CD14-positive monocyte (primary cell): ENCODE measurements at regions not wholly inside any gene's neighbourhood (a gene's known extent, or its start where the extent isn't known, plus 50 kb on each side); places are given as distances from the start of the nearest gene placed in this dataset.
"Not testable (repeated sequence)": the region's sequence is repeated elsewhere in the genome, so short reads cannot be mapped to it uniquely, and the experiment has no call there.

Experiments
- DNase-seq, 3 donors: peaks; one replicate each; pipeline ENCODE4 v3.0.0-alpha.2; 2011 to 2022
- H2AFZ ChIP-seq: 2 replicates; pipeline ENCODE4 v1.6.0; 2012; ENCODE audit warnings: mild to moderate bottlenecking, low read depth, low read length, inconsistent platforms; ENCODE audit not compliant: insufficient read depth, poor library complexity, severe bottlenecking
- H3K27ac ChIP-seq, 2 donors: 1 replicate in 1 of 2; 2 replicates in 1 of 2; pipeline ENCODE4 v1.5.1; 2012 to 2013; ENCODE audit warnings: low read length in 2 of 2, control low read depth in 1 of 2, inconsistent platforms in 1 of 2, low read depth in 1 of 2, mild to moderate bottlenecking in 1 of 2
- H3K27me3 ChIP-seq, 2 donors: one replicate each; pipeline versions ENCODE4 v1.6.0 to v1.6.1; 2011 to 2013; ENCODE audit warnings: low read length in 2 of 2; ENCODE audit not compliant: control insufficient read depth in 2 of 2, insufficient read depth in 2 of 2
- H3K36me3 ChIP-seq, 2 donors: replicated peaks in 1 of 2; 1 replicate in 1 of 2; 2 replicates in 1 of 2; pipeline versions ENCODE4 v1.5.1 to v1.6.1; 2012 to 2013; ENCODE audit warnings: low read length in 2 of 2, control low read depth in 1 of 2, inconsistent platforms in 1 of 2, mild to moderate bottlenecking in 1 of 2; ENCODE audit not compliant: insufficient read depth in 2 of 2, control insufficient read depth in 1 of 2
- H3K4me1 ChIP-seq, 2 donors: 1 replicate in 1 of 2; 2 replicates in 1 of 2; pipeline versions ENCODE4 v1.5.1 to v1.6.1; 2012 to 2013; ENCODE audit warnings: low read length in 2 of 2, control low read depth in 1 of 2, inconsistent platforms in 1 of 2, mild to moderate bottlenecking in 1 of 2, moderate library complexity in 1 of 2; ENCODE audit not compliant: insufficient read depth in 2 of 2, control insufficient read depth in 1 of 2
- H3K4me2 ChIP-seq: replicated peaks from 2 replicates; pipeline ENCODE3; 2012; ENCODE audit warnings: low read length, moderate library complexity, mild to moderate bottlenecking; ENCODE audit not compliant: poor library complexity, severe bottlenecking; ENCODE audit errors: extremely low read depth
- H3K4me3 ChIP-seq, 3 experiments: fragments of 200-600 bp in 1 of 3; sonication (generic) in 1 of 3; replicated peaks in 1 of 3; 1 replicate in 2 of 3; 2 replicates in 1 of 3; pipeline ENCODE4 v1.5.1; 2011 to 2013; ENCODE audit warnings: low read length in 3 of 3, mild to moderate bottlenecking in 3 of 3, control low read depth in 2 of 3, low read depth in 2 of 3, inconsistent platforms in 1 of 3, moderate library complexity in 1 of 3
- H3K79me2 ChIP-seq: 2 replicates; pipeline ENCODE4 v1.6.0; 2012; ENCODE audit warnings: mild to moderate bottlenecking, control low read depth, inconsistent platforms, low read length, moderate library complexity; ENCODE audit not compliant: insufficient read depth
- H3K9ac ChIP-seq: 2 replicates; pipeline ENCODE4 v1.6.0; 2017; ENCODE audit warnings: low read length, mild to moderate bottlenecking; ENCODE audit not compliant: insufficient read depth, poor library complexity, severe bottlenecking
- H3K9me3 ChIP-seq, 2 donors: replicated peaks in 1 of 2; 1 replicate in 1 of 2; 2 replicates in 1 of 2; pipeline versions ENCODE4 v1.5.1 to v1.6.1; 2012 to 2013; ENCODE audit warnings: low read length in 2 of 2, control low read depth in 1 of 2; ENCODE audit not compliant: control insufficient read depth in 1 of 2, insufficient read depth in 1 of 2
- H4K20me1 ChIP-seq: 2 replicates; pipeline ENCODE4 v1.6.0; 2012; ENCODE audit warnings: mild to moderate bottlenecking, low read length, control low read depth, moderate library complexity; ENCODE audit not compliant: insufficient read depth
- H3K27ac Mint-ChIP-seq, 7 donors: one replicate each; pipeline ENCODE4 v1.8.0; 2020; ENCODE audit warnings: mild to moderate bottlenecking in 7 of 7, mixed read lengths in 7 of 7, moderate library complexity in 6 of 7, inconsistent platforms in 2 of 7
- H3K27me3 Mint-ChIP-seq, 3 donors: one replicate each; pipeline ENCODE4 v1.8.0; 2021 to 2022; ENCODE audit warnings: low read depth in 3 of 3, mild to moderate bottlenecking in 3 of 3, mixed read lengths in 3 of 3, moderate library complexity in 3 of 3, inconsistent platforms in 1 of 3
- H3K36me3 Mint-ChIP-seq, 2 donors: one replicate each; pipeline ENCODE4 v1.8.0; 2020; ENCODE audit warnings: mixed read lengths in 2 of 2, inconsistent platforms in 1 of 2, mild to moderate bottlenecking in 1 of 2
- H3K4me1 Mint-ChIP-seq: one replicate; pipeline ENCODE4 v1.8.0; 2020; ENCODE audit warnings: mild to moderate bottlenecking, mixed read lengths
- H3K4me3 Mint-ChIP-seq, 2 donors: one replicate each; pipeline ENCODE4 v1.8.0; 2020; ENCODE audit warnings: mild to moderate bottlenecking in 2 of 2, mixed read lengths in 2 of 2, moderate library complexity in 1 of 2
- H3K9me3 Mint-ChIP-seq, 7 donors: one replicate each; pipeline ENCODE4 v1.8.0; 2020 to 2022; ENCODE audit warnings: mixed read lengths in 7 of 7, mild to moderate bottlenecking in 6 of 7, moderate library complexity in 6 of 7, inconsistent platforms in 2 of 7
- CTCF ChIP-seq: fragments of 200-600 bp; IDR thresholded peaks from one replicate; pipeline ENCODE4 v1.8.0; 2022; ENCODE audit warnings: antibody characterized with exemption, mild to moderate bottlenecking
- WGBS: methylation state at CpG from one replicate; pipeline ENCODE4 v1.1.5; 2013; ENCODE audit warnings: missing lambda C conversion rate; ENCODE audit not compliant: insufficient coverage; 5-methylcytosine and 5-hydroxymethylcytosine counted together
- intact Hi-C, 2 donors: fragments of 100-400 bp; cut with micrococcal nuclease; formaldehyde crosslinking; loops; one replicate each; pipeline versions ENCODE4 v1.15.0 to v1.15.1; 2023

DNA sequence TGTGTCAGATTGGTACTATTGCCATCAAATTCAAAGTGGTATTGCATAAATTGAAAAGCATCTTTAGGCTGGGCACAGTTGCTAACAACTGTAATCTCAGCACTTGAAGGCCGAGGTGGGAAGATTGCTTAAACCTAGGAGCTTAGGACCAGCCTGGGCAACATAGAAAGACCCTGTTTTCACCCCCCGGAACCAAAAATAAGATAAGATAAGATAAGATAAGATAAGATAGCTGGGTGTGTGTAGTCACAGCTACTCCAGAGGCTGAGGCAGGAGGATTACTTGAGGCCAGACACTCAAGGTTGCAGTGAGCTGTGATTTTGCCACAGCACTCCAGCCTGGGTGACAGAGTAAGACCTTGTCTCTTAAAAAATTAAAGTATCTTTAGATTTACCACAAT lies 297.9 kb upstream of the SEMA6A start:
- no peak overlapping the region for H3K4me3 Mint-ChIP-seq
- Histone ChIP-seq H3K27ac (no peak overlapping the region), H3K4me1 (no peaks in the 10 kb centered on the region), H3K79me2 (no peaks in the 10 kb centered on the region), H3K9me3 (peaks cover 12 to 14% of the 10 kb centered on the region in 2 donors), H3K9ac (no peak overlapping the region), H3K4me3 (no peak overlapping the region), H2AFZ (no peak overlapping the region), H3K4me2 (no peak overlapping the region), H3K36me3 (no peaks in the 10 kb centered on the region), H4K20me1 (no peaks in the 10 kb centered on the region), H3K27me3 (no peaks in the 10 kb centered on the region)
- no peaks in the 10 kb centered on the region for H3K36me3 Mint-ChIP-seq
- no peak for TF ChIP-seq CTCF
- H3K27ac Mint-ChIP-seq: no peak overlapping the region
- H3K9me3 Mint-ChIP-seq: peaks cover 2 to 21% (median 7%) of the 10 kb centered on the region in 7 donors
- no peaks in the 10 kb centered on the region for H3K27me3 Mint-ChIP-seq
- 83% methylated on average over 1 of the region's 2 CpGs for WGBS
- intact Hi-C loops: no loop called here
- no peaks in the 10 kb centered on the region for H3K4me1 Mint-ChIP-seq
- DNase-seq: no peak

DNA sequence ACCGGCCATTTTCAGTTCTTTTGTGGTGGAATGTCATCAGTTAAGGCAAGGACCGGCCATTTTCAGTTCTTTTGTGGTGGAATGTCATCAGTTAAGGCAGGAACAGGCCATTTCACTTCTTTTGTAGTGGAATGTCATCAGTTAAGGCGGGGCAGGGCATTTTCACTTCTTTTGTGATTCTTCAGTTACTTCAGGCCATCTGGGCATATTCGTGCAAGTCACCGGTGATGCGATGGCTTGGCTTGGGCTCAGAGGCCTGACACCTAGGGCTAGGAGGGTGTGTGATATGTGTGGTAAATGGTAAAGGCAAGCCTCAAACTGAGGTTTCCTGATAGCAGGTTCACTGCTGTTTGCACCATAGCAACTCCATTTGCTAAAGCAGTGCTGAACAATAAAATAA lies 293.2 kb upstream of the SEMA6A start:
- H3K79me2 ChIP-seq, H2AFZ ChIP-seq, H3K27ac ChIP-seq, H3K4me2 ChIP-seq, H3K27ac Mint-ChIP-seq, H3K9ac ChIP-seq, H3K9me3 ChIP-seq, H3K4me1 ChIP-seq, H3K36me3 Mint-ChIP-seq, H3K4me3 ChIP-seq, H3K4me3 Mint-ChIP-seq, H3K27me3 Mint-ChIP-seq, H3K36me3 ChIP-seq, H3K4me1 Mint-ChIP-seq, intact Hi-C loops, DNase-seq, H3K27me3 ChIP-seq, H4K20me1 ChIP-seq: not testable (repeated sequence)
- H3K9me3 Mint-ChIP-seq: peaks cover 3 to 20% (median 9%) of the 10 kb centered on the region in 7 donors
- WGBS: 95% methylated on average over 3 of the region's 6 CpGs
